ENCODE measurements at regions not wholly inside any gene's neighbourhood (a gene's known extent, or its start where the extent isn't known, plus 50 kb on each side); places are given as distances from the start of the nearest gene placed in this dataset.

GRCh38 chr3:104396974-104397669, 969.6 kb upstream of the ALCAM start:
- TF ChIP-seq ZFX (IDR thresholded peaks at IDR 0.05; ENCODE audit: borderline replicate concordance): no peak
- TF ChIP-seq, protein P1, sequence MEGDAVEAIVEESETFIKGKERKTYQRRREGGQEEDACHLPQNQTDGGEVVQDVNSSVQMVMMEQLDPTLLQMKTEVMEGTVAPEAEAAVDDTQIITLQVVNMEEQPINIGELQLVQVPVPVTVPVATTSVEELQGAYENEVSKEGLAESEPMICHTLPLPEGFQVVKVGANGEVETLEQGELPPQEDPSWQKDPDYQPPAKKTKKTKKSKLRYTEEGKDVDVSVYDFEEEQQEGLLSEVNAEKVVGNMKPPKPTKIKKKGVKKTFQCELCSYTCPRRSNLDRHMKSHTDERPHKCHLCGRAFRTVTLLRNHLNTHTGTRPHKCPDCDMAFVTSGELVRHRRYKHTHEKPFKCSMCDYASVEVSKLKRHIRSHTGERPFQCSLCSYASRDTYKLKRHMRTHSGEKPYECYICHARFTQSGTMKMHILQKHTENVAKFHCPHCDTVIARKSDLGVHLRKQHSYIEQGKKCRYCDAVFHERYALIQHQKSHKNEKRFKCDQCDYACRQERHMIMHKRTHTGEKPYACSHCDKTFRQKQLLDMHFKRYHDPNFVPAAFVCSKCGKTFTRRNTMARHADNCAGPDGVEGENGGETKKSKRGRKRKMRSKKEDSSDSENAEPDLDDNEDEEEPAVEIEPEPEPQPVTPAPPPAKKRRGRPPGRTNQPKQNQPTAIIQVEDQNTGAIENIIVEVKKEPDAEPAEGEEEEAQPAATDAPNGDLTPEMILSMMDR (IDR thresholded peaks at IDR 0.05): no peak
- no peak overlapping the region for H3K27ac ChIP-seq

DNA sequence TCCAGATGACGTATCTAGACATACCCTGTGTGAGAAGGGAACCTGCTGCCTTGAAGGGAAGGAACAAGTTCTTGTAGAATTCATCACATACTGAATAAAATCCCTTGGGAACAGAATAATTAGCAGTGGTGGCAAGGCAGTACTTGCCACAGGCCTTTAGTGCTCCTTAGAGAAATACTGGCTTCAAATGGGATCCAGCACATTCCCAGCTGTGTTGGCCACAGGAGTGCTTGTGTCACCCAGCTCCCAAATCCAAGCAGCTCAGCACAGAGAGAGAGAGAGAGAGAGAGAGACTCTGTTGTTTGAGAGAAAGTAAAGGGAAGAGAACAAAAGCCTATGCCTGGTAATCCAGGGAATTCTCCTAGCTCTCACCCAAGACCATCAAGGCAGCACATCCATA, 969.0 kb upstream of the ALCAM start:
- no peak for TF ChIP-seq ZFX (IDR thresholded peaks at IDR 0.05; ENCODE audit: borderline replicate concordance)
- TF ChIP-seq, protein P1 (IDR thresholded peaks at IDR 0.05): no peak
- H3K27ac ChIP-seq: no peak overlapping the region

- H3K27ac ChIP-seq: no peak overlapping the region
- TF ChIP-seq ZFX (IDR thresholded peaks at IDR 0.05; ENCODE audit: borderline replicate concordance): no peak
- TF ChIP-seq, protein P1 (IDR thresholded peaks at IDR 0.05): no peak
Observed at GRCh38 chr3:104402902-104403301, 963.8 kb upstream of the ALCAM start.

- no peak overlapping the region for H3K27ac ChIP-seq
- TF ChIP-seq, protein P1 (IDR thresholded peaks at IDR 0.05): no peak
- no peak for TF ChIP-seq ZFX (IDR thresholded peaks at IDR 0.05; ENCODE audit: borderline replicate concordance)
Observed at GRCh38 chr3:104411757-104412156, 955.0 kb upstream of the ALCAM start.

DNA sequence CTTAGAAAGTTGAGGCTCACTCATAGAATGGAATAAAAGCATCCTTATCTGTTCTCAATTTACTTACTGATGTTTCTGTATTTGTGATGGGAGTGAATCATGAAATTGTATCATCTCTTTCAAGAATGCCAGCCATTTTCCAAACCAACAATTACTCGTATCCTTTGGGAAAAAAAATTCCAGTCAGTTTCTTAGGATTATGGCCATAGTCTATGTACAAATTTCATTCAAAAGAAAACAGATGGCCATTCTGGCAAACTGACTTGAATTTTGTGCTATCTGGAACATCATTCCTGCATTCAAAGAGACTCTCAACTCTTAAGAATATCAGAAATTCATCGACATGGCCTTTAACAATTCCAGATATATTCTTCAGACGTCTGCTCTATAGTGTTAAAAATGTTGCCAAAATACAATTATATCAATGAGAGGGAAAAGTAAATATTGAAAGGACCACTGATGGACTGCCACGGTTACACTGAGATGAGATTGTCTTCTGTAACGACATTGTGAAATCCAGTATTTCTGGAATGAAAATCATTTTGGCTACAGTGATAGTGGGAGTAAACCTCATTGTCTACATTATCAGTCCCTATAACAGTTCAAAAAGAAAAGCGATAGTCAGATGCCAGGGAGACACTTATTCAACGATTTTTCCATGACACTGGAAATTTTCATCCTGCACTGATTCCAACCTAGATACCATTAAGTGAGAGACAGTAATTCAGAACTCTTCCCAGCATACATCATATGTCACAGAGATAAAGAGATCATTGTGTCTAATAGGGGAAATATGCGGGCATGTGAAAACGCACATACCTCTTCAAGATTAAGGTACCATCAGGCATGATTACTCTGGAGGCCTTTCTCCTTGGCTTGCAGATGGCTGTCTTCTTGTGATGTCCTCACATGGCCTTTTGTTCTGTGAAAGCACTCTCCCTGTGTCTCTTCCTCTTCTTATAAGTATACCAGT, 953.8 kb upstream of the ALCAM start:
- no peak overlapping the region for H3K27ac ChIP-seq
- TF ChIP-seq, protein P1 (IDR thresholded peaks at IDR 0.05): no peak
- no peak for TF ChIP-seq ZFX (IDR thresholded peaks at IDR 0.05; ENCODE audit: borderline replicate concordance)

GRCh38 chr3:104428337-104428925, 938.3 kb upstream of the ALCAM start:
- TF ChIP-seq ZFX (IDR thresholded peaks at IDR 0.05; ENCODE audit: borderline replicate concordance): no peak
- TF ChIP-seq, protein P1 (IDR thresholded peaks at IDR 0.05): no peak

More at GRCh38 chr3:104428337-104428925, 938.3 kb upstream of the ALCAM start:
- H3K27ac ChIP-seq: no peak overlapping the region

Measured in 22Rv1 (cell line).